ENCODE measurements at regions not wholly inside any gene's neighbourhood (a gene's known extent, or its start where the extent isn't known, plus 50 kb on each side); places are given as distances from the start of the nearest gene placed in this dataset.
A peak's percentile ranks its signal among the peaks of the same experiment; 100 is the strongest.
"Not testable (repeated sequence)": the region's sequence is repeated elsewhere in the genome, so short reads cannot be mapped to it uniquely, and the experiment has no call there.

DNA sequence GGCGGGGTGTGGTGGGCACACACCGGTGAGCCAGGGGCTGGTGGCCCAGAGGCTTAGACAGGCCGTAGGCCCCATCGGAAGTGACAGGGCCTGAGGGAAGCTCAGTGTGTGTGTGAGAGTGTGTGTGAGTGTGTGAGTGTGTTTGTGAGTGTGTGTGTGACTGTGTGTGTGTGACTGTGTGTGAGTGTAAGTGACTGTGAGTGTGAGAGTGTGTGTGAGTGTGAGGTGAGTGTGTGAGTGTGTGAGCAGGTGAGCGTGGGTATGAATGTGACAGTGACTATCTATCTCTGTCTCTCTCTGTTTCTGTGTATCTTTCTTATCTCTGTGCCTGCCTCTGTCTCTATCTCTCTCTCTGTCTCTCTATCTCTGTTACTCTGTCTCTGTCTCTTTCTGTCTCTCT, 171.6 kb downstream of the TMEM121 start:
- not testable (repeated sequence) for DNase-seq

DNA sequence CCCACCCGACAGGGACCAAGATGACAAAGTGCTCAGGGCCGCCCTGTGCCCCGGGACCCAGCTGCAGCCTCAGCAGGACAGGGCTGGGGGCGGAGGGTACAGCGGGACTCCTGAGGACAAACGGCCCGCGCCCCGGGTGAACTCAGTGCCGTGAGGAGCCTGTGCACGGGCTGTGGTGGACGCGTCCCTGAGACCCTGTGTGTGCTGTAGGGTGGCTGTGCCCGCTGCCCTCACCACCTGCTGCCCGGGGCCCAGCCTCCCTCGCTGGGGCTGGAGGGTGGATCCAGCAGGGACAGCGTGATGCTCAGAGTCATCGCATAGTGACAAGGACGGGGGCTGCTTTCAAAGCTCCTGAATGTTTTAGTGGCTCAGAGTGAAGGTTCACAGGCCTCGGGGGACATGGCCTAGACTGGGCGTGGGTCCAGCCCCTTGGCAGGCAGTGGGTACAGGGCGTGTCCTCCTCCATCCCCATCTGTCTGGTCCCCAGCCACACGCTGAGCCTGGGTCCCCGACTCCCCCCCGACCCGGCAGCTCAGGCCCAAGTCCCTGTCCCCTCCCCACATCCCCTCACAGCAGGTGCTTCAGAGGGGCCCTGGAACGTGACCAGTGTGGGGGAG, 172.7 kb downstream of the TMEM121 start:
- not testable (repeated sequence) for DNase-seq

GRCh38 chr14:105699706-105700105, 173.3 kb downstream of the TMEM121 start:
- DNase-seq = not testable (repeated sequence)

DNA sequence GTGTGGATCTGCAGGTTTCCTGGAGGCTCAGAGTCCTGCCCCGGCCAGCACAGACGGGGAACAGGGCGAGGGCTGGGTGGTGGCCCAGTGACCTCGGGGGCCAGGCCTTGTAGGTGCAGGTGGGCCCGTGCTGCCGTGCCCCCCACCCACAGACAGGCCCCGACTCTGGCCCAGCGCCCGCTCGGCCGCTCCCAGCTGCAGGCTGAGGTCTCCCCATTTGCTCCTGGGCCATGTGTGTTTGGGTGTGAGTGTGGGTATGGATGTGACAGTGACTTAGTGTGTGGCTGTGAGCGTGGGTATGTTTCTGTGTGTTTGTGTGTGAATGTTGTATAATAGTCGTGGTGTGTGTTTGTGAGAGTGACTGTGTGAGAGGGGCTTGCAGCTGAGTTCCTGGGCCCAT, 173.8 kb downstream of the TMEM121 start:
- not testable (repeated sequence) for DNase-seq

- no peak for DNase-seq
Measured at GRCh38 chr14:105700622-105701288, 174.4 kb downstream of the TMEM121 start.

GRCh38 chr14:105701456-105702274, 175.3 kb downstream of the TMEM121 start:
- no peak for DNase-seq

- no peak for DNase-seq
Measured at GRCh38 chr14:105702275-105702817, 176.0 kb downstream of the TMEM121 start.

GRCh38 chr14:105703044-105703665, 176.8 kb downstream of the TMEM121 start:
- DNase-seq = not testable (repeated sequence)

GRCh38 chr14:105704091-105704490, 177.7 kb downstream of the TMEM121 start:
- not testable (repeated sequence) for DNase-seq

DNA sequence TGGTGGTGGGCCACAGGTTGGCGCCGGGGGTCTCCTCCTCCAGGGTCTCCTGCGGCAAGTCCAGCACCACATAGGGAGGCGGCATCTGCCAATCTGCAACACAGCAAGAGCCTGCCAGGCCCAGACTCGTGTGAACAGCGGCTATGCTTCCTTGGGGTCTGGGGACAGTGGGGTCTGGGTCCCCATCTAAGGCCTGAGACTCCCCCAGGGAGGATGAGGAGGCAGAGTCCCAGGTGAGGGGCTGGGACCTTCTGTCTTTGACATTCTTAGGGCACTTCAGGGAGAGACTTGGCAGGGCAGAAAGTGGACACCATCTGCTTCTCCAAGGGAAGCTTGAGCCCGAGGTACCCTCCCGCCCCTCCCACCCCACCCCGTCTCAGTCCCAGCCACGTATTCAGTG, 178.1 kb downstream of the TMEM121 start:
- not testable (repeated sequence) for DNase-seq

GRCh38 chr14:105705512-105705861, 179.1 kb downstream of the TMEM121 start:
- DNase-seq = not testable (repeated sequence)

DNA sequence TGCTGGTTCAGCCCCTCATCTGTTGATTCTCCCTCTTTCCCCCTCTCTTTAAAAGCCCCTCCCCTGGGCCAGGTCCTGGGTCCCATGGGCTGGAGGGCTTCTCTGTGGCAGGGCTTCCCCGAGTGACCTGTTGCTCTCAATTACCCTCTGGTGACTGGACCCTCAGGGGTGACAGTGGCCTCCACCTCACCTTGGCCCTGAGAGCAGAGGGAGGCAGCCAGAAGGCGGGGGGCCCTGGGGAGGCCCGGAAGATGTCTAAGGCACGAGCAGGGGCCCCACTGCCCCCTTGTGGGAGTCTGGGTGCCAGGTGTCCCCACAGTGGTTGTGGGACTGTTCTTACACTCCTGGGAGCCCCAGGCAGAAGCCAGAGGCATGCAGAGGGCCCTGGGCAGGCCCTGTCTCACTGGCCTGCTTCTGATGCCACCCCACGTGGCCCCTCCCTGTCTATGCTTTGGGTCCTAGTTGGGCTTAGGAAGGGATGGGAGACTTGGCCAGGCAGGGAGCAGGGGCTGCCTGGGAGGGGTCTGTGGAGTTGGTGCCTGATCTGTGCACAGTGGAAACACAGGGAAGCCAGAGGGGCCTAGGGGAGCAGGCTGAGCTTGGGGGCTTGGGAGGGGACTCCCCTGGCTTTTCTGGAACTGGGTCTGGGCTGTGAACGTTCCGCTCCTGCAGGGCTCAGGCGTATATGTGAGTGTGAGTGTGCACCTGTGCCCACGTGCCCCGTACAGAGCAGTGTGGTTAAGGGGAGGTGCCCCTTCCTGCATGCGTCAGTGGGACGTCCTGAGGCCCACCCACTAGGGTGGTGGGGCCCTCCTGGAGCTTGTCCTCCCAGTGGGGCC, 179.7 kb downstream of the TMEM121 start:
- DNase-seq = not testable (repeated sequence)

- DNase-seq = not testable (repeated sequence)
Measured at GRCh38 chr14:105706701-105707019, 180.3 kb downstream of the TMEM121 start.

DNA sequence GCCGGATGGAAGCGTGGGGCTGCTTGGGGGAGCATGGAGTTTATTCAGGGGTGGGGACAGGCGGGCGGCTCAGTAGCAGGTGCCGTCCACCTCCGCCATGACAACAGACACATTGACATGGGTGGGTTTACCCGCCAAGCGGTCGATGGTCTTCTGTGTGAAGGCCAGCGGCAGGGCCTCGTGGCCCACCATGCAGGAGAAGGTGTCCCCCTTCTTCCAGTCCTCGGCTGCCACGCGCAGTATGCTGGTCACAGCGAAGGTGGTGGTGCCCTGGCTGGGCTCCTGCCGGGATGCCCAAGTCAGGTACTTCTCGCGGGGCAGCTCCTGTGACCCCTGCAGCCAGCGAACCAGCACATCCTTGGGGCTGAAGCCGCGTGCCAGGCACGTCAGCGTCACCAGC, 180.7 kb downstream of the TMEM121 start:
- DNase-seq = not testable (repeated sequence)

DNA sequence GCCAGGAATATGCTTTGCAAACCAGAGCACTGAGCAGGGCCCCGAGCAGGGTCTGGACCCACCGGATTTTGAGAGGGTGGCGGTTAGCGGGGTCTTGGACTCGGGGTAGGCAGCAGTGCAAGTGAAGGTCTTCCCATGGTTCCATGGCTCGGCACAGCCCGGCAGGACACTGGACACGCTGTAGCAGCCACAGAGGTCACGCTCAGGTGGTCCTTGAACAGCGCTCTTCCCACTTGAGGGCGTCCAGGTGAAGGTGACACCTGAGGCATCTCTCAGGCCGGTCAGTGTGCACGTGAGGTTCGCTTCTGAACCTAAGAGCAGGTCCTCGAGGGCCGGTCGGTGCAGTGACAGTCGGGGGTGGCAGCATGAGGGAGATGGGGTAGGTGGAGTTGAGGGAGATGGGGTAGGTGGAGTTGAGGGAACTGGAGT, 181.4 kb downstream of the TMEM121 start:
- DNase-seq = not testable (repeated sequence)

DNA sequence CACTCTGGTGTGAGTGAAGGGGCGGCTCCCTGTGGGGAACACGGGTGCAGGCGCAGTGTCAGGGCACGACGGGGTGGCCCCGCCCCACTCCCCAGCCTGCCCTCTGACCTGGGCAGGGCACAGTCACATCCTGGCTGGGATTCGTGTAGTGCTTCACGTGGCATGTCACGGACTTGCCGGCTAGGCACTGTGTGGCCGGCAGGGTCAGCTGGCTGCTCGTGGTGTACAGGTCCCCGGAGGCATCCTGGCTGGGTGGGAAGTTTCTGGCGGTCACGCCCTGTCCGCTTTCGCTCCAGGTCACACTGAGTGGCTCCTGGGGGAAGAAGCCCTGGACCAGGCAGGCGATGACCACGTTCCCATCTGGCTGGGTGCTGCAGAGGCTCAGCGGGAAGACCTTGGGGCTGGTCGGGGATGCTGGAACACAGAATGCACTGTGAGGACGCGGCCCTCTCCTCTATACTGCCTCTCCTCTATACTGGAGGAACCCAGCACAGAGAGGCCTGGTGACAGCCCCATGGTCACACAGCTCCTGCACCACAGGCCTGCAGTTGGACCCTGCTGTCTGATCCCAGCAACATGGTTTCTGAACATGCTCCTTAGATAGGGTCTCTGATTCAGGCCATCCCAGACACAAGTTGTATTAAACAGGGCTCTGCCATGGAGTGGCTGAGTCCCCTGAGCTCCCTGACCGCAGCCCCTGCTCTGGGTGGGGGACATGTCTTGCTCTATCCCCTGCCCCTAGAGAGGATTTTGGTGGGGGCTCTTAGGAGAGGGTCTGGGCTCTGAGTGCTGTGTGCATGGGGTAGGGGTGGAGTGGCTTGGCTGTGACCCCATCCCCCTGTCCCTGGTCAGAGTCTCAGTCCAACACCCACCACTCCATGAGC, 182.1 kb downstream of the TMEM121 start:
- DNase-seq = not testable (repeated sequence)

DNA sequence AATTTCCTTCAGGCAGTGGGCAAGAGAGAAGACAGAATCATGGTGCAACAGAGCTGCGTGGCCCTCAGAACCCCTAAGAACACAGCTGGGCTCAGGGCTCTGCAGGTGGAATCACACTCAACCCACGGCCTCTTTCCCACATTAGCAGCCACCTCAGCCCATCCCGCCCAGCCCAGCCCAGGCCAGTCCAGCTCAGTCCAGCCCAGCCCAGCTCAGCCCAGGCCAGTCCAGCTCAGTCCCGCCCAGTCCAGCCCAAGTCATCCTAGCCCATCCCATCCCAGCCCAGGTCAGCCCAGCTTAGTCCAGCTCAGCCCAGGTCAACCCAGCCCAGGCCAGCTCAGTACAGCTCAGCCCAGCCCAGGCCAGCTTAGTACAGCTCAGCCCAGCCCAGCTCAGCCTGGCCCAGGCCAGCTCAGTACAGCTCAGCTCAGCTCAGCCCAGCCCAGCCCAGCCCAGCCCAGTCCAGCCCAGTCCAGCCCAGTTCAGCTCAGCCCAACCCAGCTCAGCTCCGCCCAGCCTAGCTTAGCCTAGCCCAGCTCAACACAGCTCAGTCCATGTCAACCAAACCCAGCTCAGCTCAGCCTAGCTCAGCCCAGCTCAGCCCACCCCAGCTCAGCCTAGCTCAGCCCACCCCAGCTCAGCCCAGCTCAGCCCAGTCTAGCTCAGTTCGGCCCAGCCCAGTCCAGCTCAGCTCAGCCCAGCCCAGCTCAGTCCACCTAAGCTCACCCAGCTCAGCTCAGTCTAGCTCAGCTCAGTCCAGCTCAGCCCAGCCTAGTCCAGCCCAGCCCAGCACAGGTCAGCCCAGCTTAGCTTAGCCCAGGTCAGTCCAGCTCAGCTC, 183.1 kb downstream of the TMEM121 start:
- no peak for DNase-seq

- DNase-seq = peak in 1 of 2 donors; percentile 16
Measured at GRCh38 chr14:105710119-105711043, 184.0 kb downstream of the TMEM121 start.

Measured in inflammatory macrophage (primary cell).